ENCODE measurements at regions not wholly inside any gene's neighbourhood (a gene's known extent, or its start where the extent isn't known, plus 50 kb on each side); places are given as distances from the start of the nearest gene placed in this dataset.

GRCh38 chr12:76144245-76144549, 59.7 kb upstream of the NAP1L1 start:
- ChIA-PET POLR2A (no interaction called here), CTCF (no interaction called here)
- Histone ChIP-seq H3K27me3 (ENCODE audit: control insufficient read depth, insufficient read depth, low read length) (no peaks in the 10 kb centered on the region; the same call in 1 of the 2 replicates), H3K4me3 (ENCODE audit: low read depth, low read length) (no peak overlapping the region), H3K36me3 (ENCODE audit: control insufficient read depth, insufficient read depth, low read length) (no peaks in the 10 kb centered on the region)
- DNase-seq (ENCODE audit: low read depth) = no peak
- TF ChIP-seq CTCF (IDR thresholded peaks at IDR 0.05; ENCODE audit: insufficient read depth, low read depth, low read length) = no peak

GRCh38 chr12:76143343-76144244, 59.1 kb upstream of the NAP1L1 start:
- Histone ChIP-seq H3K4me3 (ENCODE audit: low read depth, low read length) (no peak overlapping the region), H3K27me3 (ENCODE audit: control insufficient read depth, insufficient read depth, low read length) (no peaks in the 10 kb centered on the region; the same call in 1 of the 2 replicates), H3K36me3 (ENCODE audit: control insufficient read depth, insufficient read depth, low read length) (no peaks in the 10 kb centered on the region)
- no peak for TF ChIP-seq CTCF (IDR thresholded peaks at IDR 0.05; ENCODE audit: insufficient read depth, low read depth, low read length)
- ChIA-PET CTCF (interaction anchor here (1.0 kb wide), 1 partner anchor 12 kb away, joined by 5 read pairs; no protein-coding TSS in a partner anchor), POLR2A (no interaction called here)
- no peak for DNase-seq (ENCODE audit: low read depth)

- no peak overlapping the region for H3K4me3 ChIP-seq (ENCODE audit: low read depth, low read length)
- DNase-seq (ENCODE audit: low read depth) = no peak
- POLR2A ChIA-PET = no interaction called here
- CTCF ChIA-PET = no interaction called here
- no peak for TF ChIP-seq CTCF (IDR thresholded peaks at IDR 0.05; ENCODE audit: insufficient read depth, low read depth, low read length)
- H3K27me3 ChIP-seq (ENCODE audit: control insufficient read depth, insufficient read depth, low read length) = no peaks in the 10 kb centered on the region; the same call in 1 of the 2 replicates
- H3K36me3 ChIP-seq (ENCODE audit: control insufficient read depth, insufficient read depth, low read length) = no peaks in the 10 kb centered on the region
Measured at GRCh38 chr12:76142305-76142704, 57.8 kb upstream of the NAP1L1 start.

GRCh38 chr12:76138656-76139055, 54.2 kb upstream of the NAP1L1 start:
- H3K4me3 ChIP-seq (ENCODE audit: low read depth, low read length) = no peak overlapping the region
- POLR2A ChIA-PET = no interaction called here
- no peaks in the 10 kb centered on the region for H3K27me3 ChIP-seq (ENCODE audit: control insufficient read depth, insufficient read depth, low read length)
- H3K36me3 ChIP-seq (ENCODE audit: control insufficient read depth, insufficient read depth, low read length) = no peaks in the 10 kb centered on the region
- TF ChIP-seq CTCF (IDR thresholded peaks at IDR 0.05; ENCODE audit: insufficient read depth, low read depth, low read length) = no peak
- no peak for DNase-seq (ENCODE audit: low read depth)
- CTCF ChIA-PET = no interaction called here

GRCh38 chr12:76137606-76138005, 53.1 kb upstream of the NAP1L1 start:
- Histone ChIP-seq H3K27me3 (ENCODE audit: control insufficient read depth, insufficient read depth, low read length) (no peaks in the 10 kb centered on the region), H3K36me3 (ENCODE audit: control insufficient read depth, insufficient read depth, low read length) (no peaks in the 10 kb centered on the region), H3K4me3 (ENCODE audit: low read depth, low read length) (no peak overlapping the region)
- DNase-seq (ENCODE audit: low read depth) = no peak
- CTCF ChIA-PET = no interaction called here
- no peak for TF ChIP-seq CTCF (IDR thresholded peaks at IDR 0.05; ENCODE audit: insufficient read depth, low read depth, low read length)
- POLR2A ChIA-PET = no interaction called here

All from BJ (cell line).